ENCODE measurements at regions not wholly inside any gene's neighbourhood (a gene's known extent, or its start where the extent isn't known, plus 50 kb on each side); places are given as distances from the start of the nearest gene placed in this dataset.

DNA sequence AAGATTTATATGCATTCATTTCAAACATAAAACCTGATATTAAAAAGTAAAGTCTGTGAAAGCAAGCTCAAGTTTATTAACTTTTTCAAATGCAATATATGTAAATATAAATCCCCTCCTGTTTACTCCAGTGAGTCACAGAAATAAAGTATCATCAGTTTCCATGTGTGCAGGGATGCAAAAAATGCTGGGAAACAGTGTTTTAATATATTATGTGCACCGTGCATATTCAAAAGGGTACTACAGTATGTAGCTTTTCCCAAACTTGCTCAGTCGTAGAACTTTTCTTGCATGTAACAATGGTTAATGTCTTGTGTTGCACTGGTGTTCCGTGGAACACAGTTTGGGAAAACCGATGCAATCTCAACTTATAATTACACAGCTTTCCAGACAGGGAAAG, 60.7 kb downstream of the CCDC185 start (continued):
- TF ChIP-seq, protein P1, sequence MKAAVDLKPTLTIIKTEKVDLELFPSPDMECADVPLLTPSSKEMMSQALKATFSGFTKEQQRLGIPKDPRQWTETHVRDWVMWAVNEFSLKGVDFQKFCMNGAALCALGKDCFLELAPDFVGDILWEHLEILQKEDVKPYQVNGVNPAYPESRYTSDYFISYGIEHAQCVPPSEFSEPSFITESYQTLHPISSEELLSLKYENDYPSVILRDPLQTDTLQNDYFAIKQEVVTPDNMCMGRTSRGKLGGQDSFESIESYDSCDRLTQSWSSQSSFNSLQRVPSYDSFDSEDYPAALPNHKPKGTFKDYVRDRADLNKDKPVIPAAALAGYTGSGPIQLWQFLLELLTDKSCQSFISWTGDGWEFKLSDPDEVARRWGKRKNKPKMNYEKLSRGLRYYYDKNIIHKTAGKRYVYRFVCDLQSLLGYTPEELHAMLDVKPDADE (IDR thresholded peaks at IDR 0.05): no peak
- TF ChIP-seq, protein P2, sequence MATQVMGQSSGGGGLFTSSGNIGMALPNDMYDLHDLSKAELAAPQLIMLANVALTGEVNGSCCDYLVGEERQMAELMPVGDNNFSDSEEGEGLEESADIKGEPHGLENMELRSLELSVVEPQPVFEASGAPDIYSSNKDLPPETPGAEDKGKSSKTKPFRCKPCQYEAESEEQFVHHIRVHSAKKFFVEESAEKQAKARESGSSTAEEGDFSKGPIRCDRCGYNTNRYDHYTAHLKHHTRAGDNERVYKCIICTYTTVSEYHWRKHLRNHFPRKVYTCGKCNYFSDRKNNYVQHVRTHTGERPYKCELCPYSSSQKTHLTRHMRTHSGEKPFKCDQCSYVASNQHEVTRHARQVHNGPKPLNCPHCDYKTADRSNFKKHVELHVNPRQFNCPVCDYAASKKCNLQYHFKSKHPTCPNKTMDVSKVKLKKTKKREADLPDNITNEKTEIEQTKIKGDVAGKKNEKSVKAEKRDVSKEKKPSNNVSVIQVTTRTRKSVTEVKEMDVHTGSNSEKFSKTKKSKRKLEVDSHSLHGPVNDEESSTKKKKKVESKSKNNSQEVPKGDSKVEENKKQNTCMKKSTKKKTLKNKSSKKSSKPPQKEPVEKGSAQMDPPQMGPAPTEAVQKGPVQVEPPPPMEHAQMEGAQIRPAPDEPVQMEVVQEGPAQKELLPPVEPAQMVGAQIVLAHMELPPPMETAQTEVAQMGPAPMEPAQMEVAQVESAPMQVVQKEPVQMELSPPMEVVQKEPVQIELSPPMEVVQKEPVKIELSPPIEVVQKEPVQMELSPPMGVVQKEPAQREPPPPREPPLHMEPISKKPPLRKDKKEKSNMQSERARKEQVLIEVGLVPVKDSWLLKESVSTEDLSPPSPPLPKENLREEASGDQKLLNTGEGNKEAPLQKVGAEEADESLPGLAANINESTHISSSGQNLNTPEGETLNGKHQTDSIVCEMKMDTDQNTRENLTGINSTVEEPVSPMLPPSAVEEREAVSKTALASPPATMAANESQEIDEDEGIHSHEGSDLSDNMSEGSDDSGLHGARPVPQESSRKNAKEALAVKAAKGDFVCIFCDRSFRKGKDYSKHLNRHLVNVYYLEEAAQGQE (IDR thresholded peaks at IDR 0.05; ENCODE audit: unreplicated experiment): no peak
- TF ChIP-seq STAT1 (IDR thresholded peaks at IDR 0.05; ENCODE audit: unreplicated experiment): no peak
- no peak for TF ChIP-seq CTCF (conservative IDR thresholded peaks at IDR 0.05; ENCODE audit: low read depth in 2 of 2)
- TF ChIP-seq EZH2phosphoT487 (IDR thresholded peaks at IDR 0.05; ENCODE audit: unreplicated experiment): no peak
- no peak for TF ChIP-seq POLR2AphosphoS5 (IDR thresholded peaks at IDR 0.05; ENCODE audit: low read depth)
- TF ChIP-seq EZH2 (IDR thresholded peaks at IDR 0.05; ENCODE audit: low read depth, unreplicated experiment): no peak

- no peak for DNase-seq (ENCODE audit: low spot score)
- 0 out of 3 replicates have a peak, but pooled peaks cover 5% of the 10 kb centered on the region for H3K9me3 Mint-ChIP-seq
- no peaks in the 10 kb centered on the region for H3K4me1 ChIP-seq (ENCODE audit: insufficient read depth)
- H3F3A ChIP-seq (replicated peaks; ENCODE audit: low read depth): no peaks in the 10 kb centered on the region
- H2AFZ ChIP-seq: no peak overlapping the region
- H3K27ac ChIP-seq (ENCODE audit: low read depth): no peak overlapping the region
- H3K36me3 Mint-ChIP-seq (ENCODE audit: low read depth): no peaks in the 10 kb centered on the region
- H3K4me1 Mint-ChIP-seq: no peaks in the 10 kb centered on the region; the same call in 2 of the 3 replicates
- no peaks in the 10 kb centered on the region for H3K27me3 Mint-ChIP-seq (ENCODE audit: insufficient read depth, low read depth, poor library complexity)
- H3K4me3 ChIP-seq: no peak overlapping the region
- no peak overlapping the region for H3K4me2 ChIP-seq
- H3K36me3 ChIP-seq (ENCODE audit: insufficient read depth): no peaks in the 10 kb centered on the region
- H4K20me1 ChIP-seq (replicated peaks; ENCODE audit: insufficient read depth): no peaks in the 10 kb centered on the region
- H3K4me3 Mint-ChIP-seq: no peak overlapping the region
- ATAC-seq: no peak
- no peaks in the 10 kb centered on the region for H3K27me3 ChIP-seq (ENCODE audit: insufficient read depth)
- no peaks in the 10 kb centered on the region for H3K79me2 ChIP-seq (replicated peaks; ENCODE audit: insufficient read depth)
- no peaks in the 10 kb centered on the region; the same call in 1 of the 2 replicates for H3K9me2 ChIP-seq (ENCODE audit: insufficient read depth)
- H3K27ac Mint-ChIP-seq: no peak overlapping the region
- TF ChIP-seq ZNF331 (CRISPR knock-in tag; IDR thresholded peaks at IDR 0.05; ENCODE audit: low read depth): no peak
- TF ChIP-seq, protein P1 (IDR thresholded peaks at IDR 0.05): no peak
- TF ChIP-seq EZH2phosphoT487 (IDR thresholded peaks at IDR 0.05; ENCODE audit: unreplicated experiment): no peak
- TF ChIP-seq EZH2 (IDR thresholded peaks at IDR 0.05; ENCODE audit: low read depth, unreplicated experiment): no peak
- TF ChIP-seq STAT1 (IDR thresholded peaks at IDR 0.05; ENCODE audit: unreplicated experiment): no peak
- no peak for TF ChIP-seq ZNF114 (CRISPR knock-in tag; IDR thresholded peaks at IDR 0.05)
- no peak for TF ChIP-seq POLR2AphosphoS5 (IDR thresholded peaks at IDR 0.05; ENCODE audit: low read depth)
- TF ChIP-seq, protein P2 (IDR thresholded peaks at IDR 0.05; ENCODE audit: unreplicated experiment): no peak
- no peak for TF ChIP-seq CREB1 (CRISPR knock-in tag; IDR thresholded peaks at IDR 0.05; ENCODE audit: low read depth)
These were observed 61.7 kb downstream of the CCDC185 start for GRCh38 chr1:223454959-223455358.
